BLaER1 (cell line): ENCODE measurements at regions not wholly inside any gene's neighbourhood (a gene's known extent, or its start where the extent isn't known, plus 50 kb on each side); places are given as distances from the start of the nearest gene placed in this dataset.
"Not testable (repeated sequence)": the region's sequence is repeated elsewhere in the genome, so short reads cannot be mapped to it uniquely, and the experiment has no call there.

Source experiments
- H3K27ac ChIP-seq: shearing (Covaris generic); formaldehyde crosslinking; 2 replicates; pipeline ENCODE4 v1.8.1; 2022
- H3K27me3 ChIP-seq: shearing (Covaris generic); formaldehyde crosslinking; 2 replicates; pipeline ENCODE4 v1.8.1; 2022
- H3K36me3 ChIP-seq: shearing (Covaris generic); formaldehyde crosslinking; 2 replicates; pipeline ENCODE4 v1.8.1; 2022
- H3K4me1 ChIP-seq: shearing (Covaris generic); formaldehyde crosslinking; 2 replicates; pipeline ENCODE4 v1.8.1; 2022
- H3K4me2 ChIP-seq: shearing (Covaris generic); formaldehyde crosslinking; 2 replicates; pipeline ENCODE4 v1.8.1; 2022
- H3K4me3 ChIP-seq: shearing (Covaris generic); formaldehyde crosslinking; 2 replicates; pipeline ENCODE4 v1.8.1; 2022
- H3K9ac ChIP-seq: shearing (Covaris generic); formaldehyde crosslinking; 2 replicates; pipeline ENCODE4 v1.8.1; 2022
- H3K9me3 ChIP-seq: shearing (Covaris generic); formaldehyde crosslinking; 2 replicates; pipeline ENCODE4 v1.8.1; 2022
- H4K20me1 ChIP-seq: shearing (Covaris generic); formaldehyde crosslinking; 2 replicates; pipeline ENCODE4 v1.8.1; 2022
- Cebpa-rat ChIP-seq: shearing (Covaris generic); IDR thresholded peaks from 2 replicates; pipeline ENCODE4 v1.8.1; 2022

DNA sequence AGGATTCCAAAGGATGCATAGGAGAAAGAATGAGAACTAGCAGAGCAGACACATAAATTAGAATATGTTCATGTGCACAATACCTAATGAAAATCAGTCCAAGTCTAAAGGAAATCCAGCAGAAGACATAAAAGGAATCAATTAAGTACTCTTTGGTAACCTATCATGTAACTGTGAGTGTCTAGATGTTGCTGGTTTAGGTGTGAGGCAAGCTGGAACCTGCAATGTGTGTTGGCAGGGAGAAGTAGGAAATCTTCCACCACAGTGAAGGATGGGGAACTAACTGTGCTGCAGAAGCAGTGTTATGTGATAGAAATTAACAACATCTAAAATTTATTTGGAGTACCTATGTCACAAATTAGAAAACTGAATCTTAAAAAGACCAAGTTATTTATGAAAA lies 330.8 kb upstream of the DKK2 start:
- Histone ChIP-seq H3K27me3 (no peaks in the 10 kb centered on the region), H3K9ac (no peak overlapping the region), H3K4me3 (no peak overlapping the region), H3K27ac (no peak overlapping the region), H3K36me3 (no peaks in the 10 kb centered on the region), H3K4me1 (no peaks in the 10 kb centered on the region), H3K4me2 (no peak overlapping the region), H3K9me3 (no peaks in the 10 kb centered on the region), H4K20me1 (no peaks in the 10 kb centered on the region)
- no peak for TF ChIP-seq Cebpa-rat

DNA sequence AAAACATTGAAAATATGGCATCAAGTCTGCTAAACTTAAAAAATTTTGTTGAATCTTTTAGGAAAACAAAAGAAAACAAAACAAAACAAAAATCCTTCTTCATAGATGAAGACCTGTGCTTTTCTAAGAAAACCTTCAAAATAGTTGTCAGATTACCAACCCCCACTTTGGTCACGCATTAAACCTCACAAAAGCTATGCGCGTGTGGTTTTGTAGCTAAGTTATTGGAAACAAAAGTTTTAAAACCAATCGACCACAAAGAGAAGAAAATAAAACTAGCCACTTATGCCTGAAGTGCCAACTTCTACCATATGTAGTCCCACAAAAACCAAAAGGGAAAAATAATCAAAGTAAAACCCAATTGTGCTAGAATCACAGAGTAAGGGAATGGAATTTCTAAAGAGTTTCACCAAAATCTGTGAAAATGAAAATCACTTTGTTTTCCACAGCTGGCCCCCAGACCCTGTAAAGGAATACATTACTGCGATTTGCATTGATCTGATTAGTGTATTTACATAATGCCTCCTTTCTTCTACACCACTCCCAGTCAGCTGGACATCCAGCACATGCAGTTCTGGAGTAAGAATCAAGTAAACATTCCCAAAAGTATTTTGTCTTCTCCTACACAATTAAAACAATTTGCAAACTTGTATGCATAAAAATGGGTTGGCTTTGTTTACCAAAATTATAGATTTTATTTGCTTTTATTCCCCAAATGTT lies 330.1 kb upstream of the DKK2 start:
- no peak overlapping the region for H3K27ac ChIP-seq
- no peaks in the 10 kb centered on the region for H3K9me3 ChIP-seq
- H4K20me1 ChIP-seq, result no peaks in the 10 kb centered on the region
- no peak overlapping the region for H3K4me2 ChIP-seq
- H3K9ac ChIP-seq, result no peak overlapping the region
- H3K36me3 ChIP-seq, result no peaks in the 10 kb centered on the region
- H3K4me3 ChIP-seq, result no peak overlapping the region
- TF ChIP-seq Cebpa-rat, result no peak
- no peaks in the 10 kb centered on the region for H3K27me3 ChIP-seq
- no peaks in the 10 kb centered on the region for H3K4me1 ChIP-seq

DNA sequence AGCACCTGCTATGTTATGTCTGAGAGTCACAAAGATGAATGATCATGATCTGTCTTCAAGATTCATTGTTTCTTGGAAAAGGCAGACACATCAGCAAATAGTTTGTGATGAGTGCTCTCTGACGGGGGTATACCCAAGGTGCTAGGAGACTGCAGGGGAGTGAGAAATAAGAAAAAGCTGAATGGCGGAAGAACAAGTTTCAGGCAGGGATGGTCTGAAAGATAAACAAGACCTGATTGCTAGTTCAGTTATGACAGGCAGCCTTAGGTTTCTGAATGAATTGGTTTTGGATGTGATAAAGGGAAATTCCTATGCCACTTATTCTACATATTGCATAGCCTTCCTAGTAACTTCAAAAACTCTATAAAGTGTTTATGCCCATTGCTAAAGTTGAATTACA lies 327.0 kb upstream of the DKK2 start:
- no peak overlapping the region for H3K9ac ChIP-seq
- no peak overlapping the region for H3K4me3 ChIP-seq
- no peaks in the 10 kb centered on the region for H3K4me1 ChIP-seq
- H3K27me3 ChIP-seq, result no peaks in the 10 kb centered on the region
- no peaks in the 10 kb centered on the region for H3K36me3 ChIP-seq
- TF ChIP-seq Cebpa-rat, result no peak
- H3K9me3 ChIP-seq, result no peaks in the 10 kb centered on the region
- H3K27ac ChIP-seq, result no peak overlapping the region
- H3K4me2 ChIP-seq, result no peak overlapping the region
- no peaks in the 10 kb centered on the region for H4K20me1 ChIP-seq

DNA sequence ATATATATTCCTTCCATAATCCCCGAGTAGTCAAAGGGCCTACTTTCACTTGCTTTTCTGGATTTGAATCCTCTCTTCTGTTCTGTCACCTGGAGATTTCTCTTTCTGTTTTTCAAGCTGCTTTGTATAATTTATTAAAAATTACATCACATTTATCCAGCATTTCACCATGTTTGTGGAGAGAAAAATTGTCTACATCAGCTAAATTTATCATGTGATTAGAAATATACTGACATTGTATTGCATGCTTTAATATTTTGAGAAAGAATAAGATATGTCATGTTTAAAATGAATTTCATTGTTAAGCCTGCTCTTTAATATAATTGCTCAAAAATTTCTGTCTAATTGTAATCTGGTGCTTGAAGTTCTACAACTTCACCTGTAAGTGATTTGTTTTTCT lies 323.1 kb upstream of the DKK2 start:
- Histone ChIP-seq H3K9me3 (no peaks in the 10 kb centered on the region), H3K4me1 (no peaks in the 10 kb centered on the region), H3K9ac (no peak overlapping the region), H3K27ac (no peak overlapping the region), H3K27me3 (no peaks in the 10 kb centered on the region), H4K20me1 (no peaks in the 10 kb centered on the region), H3K4me3 (no peak overlapping the region), H3K4me2 (no peak overlapping the region), H3K36me3 (no peaks in the 10 kb centered on the region)
- no peak for TF ChIP-seq Cebpa-rat

DNA sequence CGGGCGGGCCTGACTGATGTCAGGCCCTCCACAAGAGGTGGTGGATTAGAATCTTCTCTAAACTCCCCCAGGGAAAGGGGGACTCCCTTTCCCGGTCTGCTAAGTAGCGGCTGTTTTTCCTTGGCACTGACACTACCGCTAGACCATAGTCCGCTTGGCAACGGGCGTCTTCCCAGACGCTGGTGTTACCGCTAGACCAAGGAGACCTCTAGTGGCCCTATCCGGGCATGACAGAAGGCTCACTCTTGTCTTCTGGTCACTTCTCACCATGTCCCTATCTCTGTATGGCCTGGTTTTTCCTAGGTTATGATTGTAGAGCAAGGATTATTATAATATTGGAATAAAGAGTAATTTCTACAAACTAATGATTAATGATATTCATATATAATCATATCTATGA lies 318.2 kb upstream of the DKK2 start:
- not testable (repeated sequence) for H3K27me3 ChIP-seq, H3K36me3 ChIP-seq, H3K4me2 ChIP-seq, H3K4me3 ChIP-seq, H3K4me1 ChIP-seq, H3K27ac ChIP-seq, H3K9me3 ChIP-seq, H3K9ac ChIP-seq, H4K20me1 ChIP-seq

DNA sequence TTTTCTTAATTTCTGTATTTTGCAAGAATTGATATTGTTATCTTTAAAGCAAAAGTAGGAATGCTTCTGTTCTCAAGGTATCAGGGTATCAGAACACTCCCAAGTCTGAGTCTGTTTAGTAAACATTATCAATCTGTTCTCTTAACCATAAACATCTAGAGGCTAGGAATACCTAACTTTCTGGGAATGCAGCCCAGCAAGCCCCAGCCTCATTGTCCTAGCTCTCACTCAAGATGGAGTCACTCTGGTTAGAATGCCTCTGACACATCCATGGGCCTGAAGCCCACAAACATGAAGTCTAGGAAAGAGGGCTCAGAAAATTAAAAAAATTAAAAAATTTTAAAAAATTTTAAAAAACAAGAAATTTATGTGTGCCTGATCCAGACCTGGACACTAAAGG lies 315.1 kb upstream of the DKK2 start:
- Histone ChIP-seq H3K27ac (no peak overlapping the region), H3K36me3 (no peaks in the 10 kb centered on the region), H3K4me1 (peaks cover 12% of the 10 kb centered on the region), H4K20me1 (no peaks in the 10 kb centered on the region), H3K9ac (no peak overlapping the region), H3K4me2 (no peak overlapping the region), H3K9me3 (no peaks in the 10 kb centered on the region), H3K27me3 (no peaks in the 10 kb centered on the region), H3K4me3 (no peak overlapping the region)
- TF ChIP-seq Cebpa-rat, result no peak

DNA sequence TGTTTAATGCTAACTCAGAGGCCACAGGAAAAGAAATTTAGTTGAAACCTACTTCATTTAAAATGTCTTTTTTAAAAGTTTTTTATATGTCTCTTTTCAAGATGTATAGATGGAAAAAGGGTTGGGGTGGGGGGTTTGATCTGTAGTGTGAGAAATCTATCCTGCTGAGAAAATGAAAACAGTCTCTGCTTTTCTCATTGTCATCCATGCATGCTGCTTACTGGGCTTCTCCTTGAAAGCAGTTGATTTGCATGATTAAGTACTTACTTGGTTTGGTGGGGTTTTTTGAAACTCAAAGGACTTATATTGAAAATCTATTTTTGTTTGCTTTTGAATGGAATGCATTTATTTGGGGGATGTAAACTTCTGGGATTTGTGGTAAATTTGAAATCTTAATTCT lies 313.6 kb upstream of the DKK2 start:
- Histone ChIP-seq H3K27ac (no peak overlapping the region), H3K4me3 (no peak overlapping the region), H3K9me3 (no peaks in the 10 kb centered on the region)

DNA sequence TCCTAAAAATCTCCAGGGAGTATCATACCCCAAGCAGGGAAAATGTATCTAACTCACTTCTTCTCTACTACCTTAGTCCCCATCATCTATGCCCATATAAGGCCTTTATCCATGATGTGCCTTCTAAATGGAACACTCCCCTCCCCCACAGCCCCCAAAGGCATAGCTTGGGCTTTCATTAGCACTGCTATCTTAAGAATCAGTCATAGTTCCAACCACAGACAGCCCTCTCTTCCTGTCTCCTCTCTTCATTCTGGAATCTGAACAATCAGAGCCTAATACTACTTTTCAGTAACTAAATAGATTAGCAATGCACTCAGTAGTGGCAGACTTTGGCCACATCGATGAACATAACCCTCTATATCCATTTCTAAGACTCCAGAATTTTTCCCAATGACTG lies 313.2 kb upstream of the DKK2 start:
- no peak overlapping the region for H3K27ac ChIP-seq
- H3K9ac ChIP-seq, result no peak overlapping the region
- no peak for TF ChIP-seq Cebpa-rat
- no peaks in the 10 kb centered on the region for H3K9me3 ChIP-seq
- H3K4me3 ChIP-seq, result no peak overlapping the region
- H3K4me2 ChIP-seq, result peak overlapping the region; percentile 40
- peaks cover 12% of the 10 kb centered on the region for H3K4me1 ChIP-seq
- H4K20me1 ChIP-seq, result no peaks in the 10 kb centered on the region
- H3K36me3 ChIP-seq, result no peaks in the 10 kb centered on the region
- H3K27me3 ChIP-seq, result no peaks in the 10 kb centered on the region

More for the DNA sequence above, 313.6 kb upstream of the DKK2 start:
- no peak for TF ChIP-seq Cebpa-rat
- Histone ChIP-seq H3K9ac (no peak overlapping the region), H3K27me3 (no peaks in the 10 kb centered on the region), H3K4me2 (peak overlapping the region; percentile 40), H3K4me1 (peaks cover 12% of the 10 kb centered on the region), H4K20me1 (no peaks in the 10 kb centered on the region), H3K36me3 (no peaks in the 10 kb centered on the region)

DNA sequence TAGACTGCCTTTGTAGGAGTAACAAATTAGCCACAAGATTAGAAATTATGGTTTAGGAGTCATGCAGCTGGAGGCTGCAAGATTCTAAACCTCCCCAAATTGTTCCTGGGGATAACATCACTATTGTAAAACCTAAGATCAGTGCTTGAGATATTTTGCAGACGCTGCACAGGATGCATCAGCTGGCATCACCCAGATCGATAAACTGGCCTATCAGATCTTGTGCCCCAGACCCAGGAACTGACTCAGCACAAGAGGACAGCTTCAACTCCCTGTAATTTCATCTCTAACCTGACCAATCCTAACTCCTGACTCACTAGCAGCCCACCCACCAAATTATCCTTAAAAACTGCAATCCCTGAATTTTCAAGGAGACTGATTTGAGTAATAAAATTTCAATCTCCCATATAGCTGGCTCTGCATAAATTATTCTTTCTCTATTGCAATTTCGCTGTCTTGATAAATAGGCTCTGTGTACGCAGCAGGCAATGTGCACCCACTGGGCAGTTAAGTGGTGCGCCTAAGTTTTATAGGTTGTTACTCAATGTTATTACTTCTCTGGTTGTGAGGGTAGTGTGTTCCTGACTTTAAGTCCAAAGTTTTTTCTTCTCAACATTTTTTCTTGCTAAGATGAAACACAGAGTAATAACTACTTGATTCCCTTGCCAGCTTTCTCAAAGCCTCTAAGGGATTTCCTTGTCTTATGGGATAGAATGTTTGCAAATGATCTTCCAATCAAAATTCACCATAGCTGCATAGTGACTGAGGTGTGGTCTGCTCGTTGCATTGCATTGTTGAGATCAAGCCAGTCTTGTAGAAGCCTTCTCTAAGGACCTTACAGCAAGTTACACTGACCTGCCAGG lies 312.3 kb upstream of the DKK2 start:
- Histone ChIP-seq H3K9me3 (no peaks in the 10 kb centered on the region), H3K9ac (no peak overlapping the region), H4K20me1 (no peaks in the 10 kb centered on the region), H3K4me1 (peaks cover 12% of the 10 kb centered on the region), H3K4me2 (no peak overlapping the region), H3K4me3 (no peak overlapping the region), H3K27me3 (no peaks in the 10 kb centered on the region), H3K27ac (no peak overlapping the region), H3K36me3 (no peaks in the 10 kb centered on the region)
- TF ChIP-seq Cebpa-rat, result no peak

DNA sequence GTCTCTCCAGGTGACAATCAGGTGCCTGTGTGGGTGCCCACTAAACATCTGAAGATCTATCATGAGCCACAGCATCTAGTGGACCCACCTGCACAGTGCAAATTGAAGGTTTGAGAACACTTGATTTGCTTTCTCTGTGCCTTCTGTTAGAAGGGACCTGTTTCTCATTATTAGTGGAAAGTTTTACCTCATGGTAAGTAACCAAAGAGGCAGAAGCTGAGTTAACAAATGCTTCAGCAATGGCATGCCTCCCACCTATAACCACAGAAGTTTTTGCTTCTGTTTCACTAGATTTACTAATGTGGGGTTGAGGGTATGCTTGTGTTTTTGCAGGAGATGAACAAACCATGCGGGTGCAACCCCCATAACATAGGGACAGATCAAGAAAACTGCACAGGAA lies 297.4 kb upstream of the DKK2 start:
- no peaks in the 10 kb centered on the region for H3K4me1 ChIP-seq
- no peaks in the 10 kb centered on the region for H4K20me1 ChIP-seq
- no peaks in the 10 kb centered on the region for H3K36me3 ChIP-seq
- H3K4me2 ChIP-seq, result no peak overlapping the region
- no peak overlapping the region for H3K4me3 ChIP-seq
- no peaks in the 10 kb centered on the region for H3K27me3 ChIP-seq
- H3K9ac ChIP-seq, result no peak overlapping the region
- no peak overlapping the region for H3K27ac ChIP-seq
- no peaks in the 10 kb centered on the region; the same call in 1 of the 2 replicates for H3K9me3 ChIP-seq
- TF ChIP-seq Cebpa-rat, result no peak

DNA sequence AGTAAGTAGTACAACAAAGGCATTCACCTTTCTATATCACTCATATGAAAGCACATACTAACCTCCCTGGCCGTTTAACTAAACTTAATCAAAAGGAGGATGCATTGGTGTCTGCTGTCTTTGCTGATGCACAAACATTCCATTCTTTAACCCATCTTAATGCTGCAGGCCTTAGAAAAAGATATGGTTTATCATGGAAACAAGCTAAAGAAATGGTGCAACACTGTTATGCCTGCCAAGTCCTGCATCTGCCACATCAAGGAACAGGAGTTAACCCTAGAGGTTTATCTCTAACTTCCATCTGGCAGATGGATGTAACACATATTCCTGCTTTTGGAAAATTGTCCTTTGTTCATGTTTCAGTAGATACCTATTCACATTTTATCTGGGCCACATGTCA lies 296.5 kb upstream of the DKK2 start:
- H3K27ac ChIP-seq, H3K36me3 ChIP-seq, H3K4me1 ChIP-seq, H3K9me3 ChIP-seq, H3K4me2 ChIP-seq, H3K4me3 ChIP-seq, H3K27me3 ChIP-seq, H4K20me1 ChIP-seq, H3K9ac ChIP-seq: not testable (repeated sequence)
